ENCODE measurements at regions not wholly inside any gene's neighbourhood (a gene's known extent, or its start where the extent isn't known, plus 50 kb on each side); places are given as distances from the start of the nearest gene placed in this dataset.

- H3K79me2 ChIP-seq (ENCODE audit: insufficient read depth, low read length), result no peaks in the 10 kb centered on the region
- no peak overlapping the region for H3K4me3 ChIP-seq (ENCODE audit: insufficient read depth, low read length, poor library complexity, severe bottlenecking)
- no peak overlapping the region for H3K9ac ChIP-seq (ENCODE audit: low read length)
- H3K27me3 ChIP-seq (ENCODE audit: low read length), result no peaks in the 10 kb centered on the region
- H3F3A ChIP-seq (ENCODE audit: insufficient read depth), result no peaks in the 10 kb centered on the region
- no peaks in the 10 kb centered on the region for H3K9me3 ChIP-seq (ENCODE audit: insufficient read depth, low read length)
- no peak overlapping the region for H3K27ac ChIP-seq (ENCODE audit: low read depth, low read length)
- TF ChIP-seq EZH2phosphoT487 (conservative IDR thresholded peaks at IDR 0.05; ENCODE audit: low read length), result no peak
- no peak for TF ChIP-seq CTCF (IDR thresholded peaks at IDR 0.05; ENCODE audit: insufficient read depth, low read length, poor library complexity, severe bottlenecking)
- H4K20me1 ChIP-seq (ENCODE audit: low read depth, low read length), result no peaks in the 10 kb centered on the region
- H2AFZ ChIP-seq (ENCODE audit: low read depth, low read length, severe bottlenecking), result no peak overlapping the region
- H3K9me2 ChIP-seq (replicated peaks; ENCODE audit: insufficient read depth, low read length), result no peaks in the 10 kb centered on the region
- H3K36me3 ChIP-seq (ENCODE audit: low read length), result no peaks in the 10 kb centered on the region
- no peak overlapping the region for H3K4me2 ChIP-seq (ENCODE audit: low read depth, low read length, poor library complexity, severe bottlenecking)
Measured at GRCh38 chr6:165939047-165939446, 228.6 kb downstream of the TBXT start.

GRCh38 chr6:165937564-165938358 lies 229.9 kb downstream of the TBXT start:
- Histone ChIP-seq H4K20me1 (ENCODE audit: low read depth, low read length) (no peaks in the 10 kb centered on the region), H3K9me2 (replicated peaks; ENCODE audit: insufficient read depth, low read length) (no peaks in the 10 kb centered on the region), H3K79me2 (ENCODE audit: insufficient read depth, low read length) (no peaks in the 10 kb centered on the region), H3K4me3 (ENCODE audit: insufficient read depth, low read length, poor library complexity, severe bottlenecking) (no peak overlapping the region), H3K4me2 (ENCODE audit: low read depth, low read length, poor library complexity, severe bottlenecking) (no peak overlapping the region), H3K36me3 (ENCODE audit: low read length) (no peaks in the 10 kb centered on the region), H3K27ac (ENCODE audit: low read depth, low read length) (no peak overlapping the region), H3F3A (ENCODE audit: insufficient read depth) (no peaks in the 10 kb centered on the region), H3K9me3 (ENCODE audit: insufficient read depth, low read length) (no peaks in the 10 kb centered on the region), H3K27me3 (ENCODE audit: low read length) (no peaks in the 10 kb centered on the region), H3K9ac (ENCODE audit: low read length) (no peak overlapping the region), H2AFZ (ENCODE audit: low read depth, low read length, severe bottlenecking) (no peak overlapping the region)
- TF ChIP-seq EZH2phosphoT487 (conservative IDR thresholded peaks at IDR 0.05; ENCODE audit: low read length) (no peak), CTCF (IDR thresholded peaks at IDR 0.05; ENCODE audit: insufficient read depth, low read length, poor library complexity, severe bottlenecking) (no peak)

- H3K36me3 ChIP-seq (ENCODE audit: low read length), result no peaks in the 10 kb centered on the region
- H3K9me3 ChIP-seq (ENCODE audit: insufficient read depth, low read length), result no peaks in the 10 kb centered on the region
Measured at GRCh38 chr6:165936660-165937059, 231.0 kb downstream of the TBXT start.

More at GRCh38 chr6:165936660-165937059, 231.0 kb downstream of the TBXT start:
- Histone ChIP-seq H3F3A (ENCODE audit: insufficient read depth) (no peaks in the 10 kb centered on the region), H3K9ac (ENCODE audit: low read length) (no peak overlapping the region), H3K9me2 (replicated peaks; ENCODE audit: insufficient read depth, low read length) (no peaks in the 10 kb centered on the region), H2AFZ (ENCODE audit: low read depth, low read length, severe bottlenecking) (no peak overlapping the region), H3K4me3 (ENCODE audit: insufficient read depth, low read length, poor library complexity, severe bottlenecking) (no peak overlapping the region), H3K27ac (ENCODE audit: low read depth, low read length) (no peak overlapping the region), H3K4me2 (ENCODE audit: low read depth, low read length, poor library complexity, severe bottlenecking) (no peak overlapping the region), H3K27me3 (ENCODE audit: low read length) (no peaks in the 10 kb centered on the region), H4K20me1 (ENCODE audit: low read depth, low read length) (no peaks in the 10 kb centered on the region), H3K79me2 (ENCODE audit: insufficient read depth, low read length) (no peaks in the 10 kb centered on the region)
- TF ChIP-seq EZH2phosphoT487 (conservative IDR thresholded peaks at IDR 0.05; ENCODE audit: low read length), result no peak
- no peak for TF ChIP-seq CTCF (IDR thresholded peaks at IDR 0.05; ENCODE audit: insufficient read depth, low read length, poor library complexity, severe bottlenecking)

Measured in SU-DHL-6 (cell line).